ENCODE measurements at regions not wholly inside any gene's neighbourhood (a gene's known extent, or its start where the extent isn't known, plus 50 kb on each side); places are given as distances from the start of the nearest gene placed in this dataset.

- FAIRE-seq: no peak
- in situ Hi-C loops (cut with MboI) (no loop called here), intact Hi-C loops (cut with micrococcal nuclease) (no loop called here)
- no peak for ATAC-seq
- Histone ChIP-seq H4K20me1 (replicated peaks; ENCODE audit: control insufficient read depth, insufficient read depth, low read length) (no peaks in the 10 kb centered on the region), H3K4me2 (ENCODE audit: insufficient read depth, low read length) (no peak overlapping the region), H3K27me3 (ENCODE audit: control insufficient read depth in 2 of 2, insufficient read depth in 2 of 2, low read length in 2 of 2) (no peaks in the 10 kb centered on the region; a peak in 1 of 5 replicates), H3K9me3 (replicated peaks; ENCODE audit: control insufficient read depth, insufficient read depth, low read depth, low read length) (no peaks in the 10 kb centered on the region), H3K36me3 (ENCODE audit: control insufficient read depth, insufficient read depth, low read length) (no peaks in the 10 kb centered on the region), H3K4me1 (replicated peaks in 1 of 2; ENCODE audit: control insufficient read depth in 2 of 2, insufficient read depth in 2 of 2, low read length in 2 of 2) (no peaks in the 10 kb centered on the region), H3K79me2 (ENCODE audit: control insufficient read depth, insufficient read depth, low read length) (no peaks in the 10 kb centered on the region), H3K27ac (ENCODE audit: extremely low read depth, low read depth, low read length) (no peak overlapping the region), H3K4me3 (no peak overlapping the region), H2AFZ (ENCODE audit: low read depth, low read length) (no peak overlapping the region), H3K9me1 (ENCODE audit: control insufficient read depth, insufficient read depth, low read length) (no peaks in the 10 kb centered on the region), H3K9ac (ENCODE audit: insufficient read depth in 1 of 2, low read depth in 2 of 2, low read length in 2 of 2) (no peak overlapping the region)
- CTCF ChIA-PET (ENCODE audit: low intra/inter-chr PET ratio): no interaction called here
- 0% methylated on average over 7 of the region's 8 CpGs for WGBS (ENCODE audit: insufficient coverage, low coverage, missing lambda C conversion rate)
- DNase-seq (ENCODE audit: extremely low read depth in 1 of 4, low spot score in 3 of 4): no peak
- no TSS peak for BruUV-seq (replicated peaks)
- POLR2A ChIA-PET: no interaction called here
- TF ChIP-seq TAF15 (IDR thresholded peaks at IDR 0.05; ENCODE audit: low read depth, low read length) (no peak), ATF3 (IDR thresholded peaks at IDR 0.05) (no peak), ATF3 (CRISPR knock-in tag; conservative IDR thresholded peaks at IDR 0.05) (no peak), RNF2 (IDR thresholded peaks at IDR 0.05) (no peak), RBM17 (IDR thresholded peaks at IDR 0.05; ENCODE audit: borderline replicate concordance, low read depth, low read length) (no peak), THRAP3 (IDR thresholded peaks at IDR 0.05; ENCODE audit: borderline replicate concordance) (no peak), ZNF655 (CRISPR knock-in tag; IDR thresholded peaks at IDR 0.05) (no peak), HMG20B (CRISPR knock-in tag; IDR thresholded peaks at IDR 0.05) (no peak), SMAD4 (CRISPR knock-in tag; conservative IDR thresholded peaks at IDR 0.05) (no peak), ZHX1 (conservative IDR thresholded peaks at IDR 0.05; ENCODE audit: low read length) (no peak), YBX1 (IDR thresholded peaks at IDR 0.05) (no peak), FOXK1 (CRISPR knock-in tag; IDR thresholded peaks at IDR 0.05; ENCODE audit: borderline replicate concordance) (no peak), POU5F1 (IDR thresholded peaks at IDR 0.05; ENCODE audit: borderline replicate concordance, low read depth, low read length, partially characterized antibody) (no peak), ZBTB34 (CRISPR knock-in tag; IDR thresholded peaks at IDR 0.05) (no peak), HNRNPK (IDR thresholded peaks at IDR 0.05; ENCODE audit: low read depth, low read length, poor library complexity, severe bottlenecking) (no peak), PPARD (CRISPR knock-in tag; IDR thresholded peaks at IDR 0.05) (no peak), PHF8 (IDR thresholded peaks at IDR 0.05; ENCODE audit: borderline replicate concordance, low read length) (no peak), ZNF3 (CRISPR knock-in tag; IDR thresholded peaks at IDR 0.05) (no peak), FIP1L1 (IDR thresholded peaks at IDR 0.05; ENCODE audit: low read depth, low read length, poor library complexity, severe bottlenecking) (no peak)
Observed at GRCh38 chrX:45788941-45789348, 588.3 kb upstream of the DIPK2B start.
